ENCODE measurements at regions not wholly inside any gene's neighbourhood (a gene's known extent, or its start where the extent isn't known, plus 50 kb on each side); places are given as distances from the start of the nearest gene placed in this dataset.
A peak's percentile ranks its signal among the peaks of the same experiment; 100 is the strongest.

GRCh38 chr12:16913832-16914490 lies 308.0 kb upstream of the LMO3 start:
- Histone ChIP-seq H3K4me1 (ENCODE audit: control insufficient read depth, insufficient read depth, low read length) (no peaks in the 10 kb centered on the region), H3K4me3 (ENCODE audit: low read length) (no peak overlapping the region), H3K27ac (ENCODE audit: low read length) (no peak overlapping the region), H3K27me3 (ENCODE audit: control insufficient read depth, insufficient read depth) (no peaks in the 10 kb centered on the region), H3K9me3 (ENCODE audit: control insufficient read depth, low read length) (no peaks in the 10 kb centered on the region)
- ATAC-seq = no peak
- 31% methylated on average over 1 of the region's 1 CpG for WGBS
- no peak for DNase-seq
- intact Hi-C loops (cut with DNase I) = no loop called here

- H3K4me3 ChIP-seq (ENCODE audit: low read length) = no peak overlapping the region
- H3K27me3 ChIP-seq (ENCODE audit: control insufficient read depth, insufficient read depth) = no peaks in the 10 kb centered on the region
- no peaks in the 10 kb centered on the region for H3K4me1 ChIP-seq (ENCODE audit: control insufficient read depth, insufficient read depth, low read length)
- intact Hi-C loops (cut with DNase I) = no loop called here
- 73% methylated on average over 3 of the region's 3 CpGs for WGBS
- ATAC-seq = no peak
- no peak for DNase-seq
- no peak overlapping the region for H3K27ac ChIP-seq (ENCODE audit: low read length)
- H3K9me3 ChIP-seq (ENCODE audit: control insufficient read depth, low read length) = peaks cover 2% of the 10 kb centered on the region
Measured at GRCh38 chr12:16901946-16902345, 296.0 kb upstream of the LMO3 start.

GRCh38 chr12:16893426-16893825 lies 287.5 kb upstream of the LMO3 start:
- Histone ChIP-seq H3K9me3 (ENCODE audit: control insufficient read depth, low read length) (no peaks in the 10 kb centered on the region), H3K4me3 (ENCODE audit: low read length) (no peak overlapping the region), H3K27me3 (ENCODE audit: control insufficient read depth, insufficient read depth) (no peaks in the 10 kb centered on the region), H3K27ac (ENCODE audit: low read length) (no peak overlapping the region), H3K4me1 (ENCODE audit: control insufficient read depth, insufficient read depth, low read length) (no peaks in the 10 kb centered on the region)
- WGBS = 89% methylated on average over 14 of the region's 14 CpGs
- intact Hi-C loops (cut with DNase I) = no loop called here
- ATAC-seq = no peak
- DNase-seq = no peak

GRCh38 chr12:16891673-16892072 lies 285.7 kb upstream of the LMO3 start:
- intact Hi-C loops (cut with DNase I) = no loop called here
- ATAC-seq = no peak
- H3K27ac ChIP-seq (ENCODE audit: low read length) = no peak overlapping the region

GRCh38 chr12:16884819-16885218 lies 278.9 kb upstream of the LMO3 start:
- ATAC-seq (no peak), DNase-seq (no peak)
- Histone ChIP-seq H3K4me1 (ENCODE audit: control insufficient read depth, insufficient read depth, low read length) (no peaks in the 10 kb centered on the region), H3K27ac (ENCODE audit: low read length) (no peak overlapping the region), H3K9me3 (ENCODE audit: control insufficient read depth, low read length) (no peaks in the 10 kb centered on the region), H3K27me3 (ENCODE audit: control insufficient read depth, insufficient read depth) (no peaks in the 10 kb centered on the region), H3K4me3 (ENCODE audit: low read length) (no peak overlapping the region)
- intact Hi-C loops (cut with DNase I) = no loop called here
- WGBS = 86% methylated on average over 2 of the region's 2 CpGs

More at GRCh38 chr12:16891673-16892072, 285.7 kb upstream of the LMO3 start:
- Histone ChIP-seq H3K4me3 (ENCODE audit: low read length) (no peak overlapping the region), H3K9me3 (ENCODE audit: control insufficient read depth, low read length) (no peaks in the 10 kb centered on the region), H3K27me3 (ENCODE audit: control insufficient read depth, insufficient read depth) (no peaks in the 10 kb centered on the region), H3K4me1 (ENCODE audit: control insufficient read depth, insufficient read depth, low read length) (no peaks in the 10 kb centered on the region)
- no peak for DNase-seq

GRCh38 chr12:16884056-16884455 lies 278.1 kb upstream of the LMO3 start:
- Histone ChIP-seq H3K9me3 (ENCODE audit: control insufficient read depth, low read length) (no peaks in the 10 kb centered on the region), H3K4me1 (ENCODE audit: control insufficient read depth, insufficient read depth, low read length) (no peaks in the 10 kb centered on the region), H3K4me3 (ENCODE audit: low read length) (no peak overlapping the region), H3K27ac (ENCODE audit: low read length) (no peak overlapping the region), H3K27me3 (ENCODE audit: control insufficient read depth, insufficient read depth) (no peaks in the 10 kb centered on the region)
- intact Hi-C loops (cut with DNase I) = no loop called here
- WGBS = 87% methylated on average over 1 of the region's 1 CpG
- ATAC-seq (no peak), DNase-seq (no peak)

- H3K27me3 ChIP-seq (ENCODE audit: control insufficient read depth, insufficient read depth) = no peaks in the 10 kb centered on the region
- no peaks in the 10 kb centered on the region for H3K4me1 ChIP-seq (ENCODE audit: control insufficient read depth, insufficient read depth, low read length)
- intact Hi-C loops (cut with DNase I) = no loop called here
- no peaks in the 10 kb centered on the region for H3K9me3 ChIP-seq (ENCODE audit: control insufficient read depth, low read length)
- no peak overlapping the region for H3K4me3 ChIP-seq (ENCODE audit: low read length)
- H3K27ac ChIP-seq (ENCODE audit: low read length) = no peak overlapping the region
- ATAC-seq (no peak), DNase-seq (no peak)
- 89% methylated on average over 4 of the region's 4 CpGs for WGBS
Measured at GRCh38 chr12:16881986-16882570, 276.1 kb upstream of the LMO3 start.

- Histone ChIP-seq H3K27ac (ENCODE audit: low read length) (no peak overlapping the region), H3K9me3 (ENCODE audit: control insufficient read depth, low read length) (no peaks in the 10 kb centered on the region), H3K27me3 (ENCODE audit: control insufficient read depth, insufficient read depth) (no peaks in the 10 kb centered on the region), H3K4me3 (ENCODE audit: low read length) (no peak overlapping the region), H3K4me1 (ENCODE audit: control insufficient read depth, insufficient read depth, low read length) (no peaks in the 10 kb centered on the region)
- DNase-seq (peak in 1 of 3 donors; percentile 16), ATAC-seq (no peak)
- WGBS = 23% methylated on average over 10 of the region's 10 CpGs
- intact Hi-C loops (cut with DNase I) = no loop called here
Measured at GRCh38 chr12:16880864-16881285, 274.9 kb upstream of the LMO3 start.

GRCh38 chr12:16870845-16871244 lies 264.9 kb upstream of the LMO3 start:
- Histone ChIP-seq H3K27ac (ENCODE audit: low read length) (no peak overlapping the region), H3K9me3 (ENCODE audit: control insufficient read depth, low read length) (no peaks in the 10 kb centered on the region), H3K27me3 (ENCODE audit: control insufficient read depth, insufficient read depth) (no peaks in the 10 kb centered on the region), H3K4me3 (ENCODE audit: low read length) (no peak overlapping the region), H3K4me1 (ENCODE audit: control insufficient read depth, insufficient read depth, low read length) (no peaks in the 10 kb centered on the region)
- 56% methylated on average over 1 of the region's 1 CpG for WGBS
- DNase-seq = no peak
- intact Hi-C loops (cut with DNase I) = no loop called here
- no peak for ATAC-seq

GRCh38 chr12:16863742-16864141 lies 257.8 kb upstream of the LMO3 start:
- Histone ChIP-seq H3K9me3 (ENCODE audit: control insufficient read depth, low read length) (no peaks in the 10 kb centered on the region), H3K4me3 (ENCODE audit: low read length) (no peak overlapping the region)
- ATAC-seq = no peak

GRCh38 chr12:16857456-16857923 lies 251.5 kb upstream of the LMO3 start:
- no peaks in the 10 kb centered on the region for H3K4me1 ChIP-seq (ENCODE audit: control insufficient read depth, insufficient read depth, low read length)
- no peak overlapping the region for H3K4me3 ChIP-seq (ENCODE audit: low read length)
- no peak for DNase-seq
- intact Hi-C loops (cut with DNase I) = no loop called here
- H3K27ac ChIP-seq (ENCODE audit: low read length) = no peak overlapping the region
- H3K9me3 ChIP-seq (ENCODE audit: control insufficient read depth, low read length) = no peaks in the 10 kb centered on the region
- ATAC-seq = no peak
- H3K27me3 ChIP-seq (ENCODE audit: control insufficient read depth, insufficient read depth) = no peaks in the 10 kb centered on the region
- 70% methylated on average over 1 of the region's 1 CpG for WGBS

More at GRCh38 chr12:16863742-16864141, 257.8 kb upstream of the LMO3 start:
- Histone ChIP-seq H3K27me3 (ENCODE audit: control insufficient read depth, insufficient read depth) (no peaks in the 10 kb centered on the region), H3K4me1 (ENCODE audit: control insufficient read depth, insufficient read depth, low read length) (no peaks in the 10 kb centered on the region), H3K27ac (ENCODE audit: low read length) (no peak overlapping the region)
- DNase-seq = no peak
- intact Hi-C loops (cut with DNase I) = no loop called here

Data from right cardiac atrium (tissue), 5 donors.